Cardiac fibroblast (primary cell): ENCODE measurements at regions not wholly inside any gene's neighbourhood (a gene's known extent, or its start where the extent isn't known, plus 50 kb on each side); places are given as distances from the start of the nearest gene placed in this dataset.

Source experiments
- DNase-seq, 2 donors: peaks; one replicate each; pipeline versions ENCODE4 v3.0.0 to v3.0.0-alpha.2; 2010; ENCODE audit warnings: low read depth in 2 of 2
- H3K4me3 ChIP-seq, 2 donors: replicated peaks in 1 of 2; 1 replicate in 1 of 2; 2 replicates in 1 of 2; pipeline ENCODE4 v1.5.1; 2011; ENCODE audit warnings: low read depth in 2 of 2, low read length in 2 of 2, mild to moderate bottlenecking in 2 of 2, moderate library complexity in 1 of 2
- TF ChIP-seq, protein P1 (sequence below): IDR thresholded peaks from one replicate; pipeline ENCODE4 v1.5.1; 2011; ENCODE audit warnings: low read depth, mild to moderate bottlenecking, low read length, inconsistent platforms

DNA sequence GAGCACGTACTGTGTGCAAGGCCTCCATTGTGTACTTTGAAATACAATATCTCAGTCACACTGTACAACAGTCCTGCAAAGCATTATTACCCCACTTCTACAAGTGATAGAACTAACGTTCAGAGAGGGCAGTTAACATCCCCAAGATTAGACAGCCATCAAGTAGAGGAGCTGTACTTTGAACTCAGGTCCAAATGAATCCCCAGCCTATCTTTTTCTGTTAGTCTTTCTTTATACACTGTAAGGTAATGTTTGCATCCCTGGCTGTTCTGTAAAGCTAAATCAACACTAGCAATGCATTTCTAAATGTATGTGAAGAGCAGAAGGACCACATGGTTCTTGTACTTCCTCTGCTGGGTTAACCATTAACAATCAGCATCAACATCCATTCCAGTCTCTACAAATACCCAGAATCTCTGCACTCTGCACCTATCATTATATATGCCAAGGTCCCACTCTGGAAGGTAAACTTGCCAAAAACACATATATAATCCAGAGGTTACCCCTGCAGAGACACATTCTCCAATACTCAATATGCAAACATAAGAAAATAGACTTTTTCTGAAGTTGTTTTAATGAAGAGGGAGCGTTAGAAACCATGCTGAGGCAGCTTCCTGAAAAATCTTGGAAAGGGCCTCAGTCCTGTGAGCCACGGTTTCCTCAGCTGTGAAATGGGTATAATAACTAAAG is 182.3 kb downstream of the MZT1 start:
- TF ChIP-seq, protein P1, sequence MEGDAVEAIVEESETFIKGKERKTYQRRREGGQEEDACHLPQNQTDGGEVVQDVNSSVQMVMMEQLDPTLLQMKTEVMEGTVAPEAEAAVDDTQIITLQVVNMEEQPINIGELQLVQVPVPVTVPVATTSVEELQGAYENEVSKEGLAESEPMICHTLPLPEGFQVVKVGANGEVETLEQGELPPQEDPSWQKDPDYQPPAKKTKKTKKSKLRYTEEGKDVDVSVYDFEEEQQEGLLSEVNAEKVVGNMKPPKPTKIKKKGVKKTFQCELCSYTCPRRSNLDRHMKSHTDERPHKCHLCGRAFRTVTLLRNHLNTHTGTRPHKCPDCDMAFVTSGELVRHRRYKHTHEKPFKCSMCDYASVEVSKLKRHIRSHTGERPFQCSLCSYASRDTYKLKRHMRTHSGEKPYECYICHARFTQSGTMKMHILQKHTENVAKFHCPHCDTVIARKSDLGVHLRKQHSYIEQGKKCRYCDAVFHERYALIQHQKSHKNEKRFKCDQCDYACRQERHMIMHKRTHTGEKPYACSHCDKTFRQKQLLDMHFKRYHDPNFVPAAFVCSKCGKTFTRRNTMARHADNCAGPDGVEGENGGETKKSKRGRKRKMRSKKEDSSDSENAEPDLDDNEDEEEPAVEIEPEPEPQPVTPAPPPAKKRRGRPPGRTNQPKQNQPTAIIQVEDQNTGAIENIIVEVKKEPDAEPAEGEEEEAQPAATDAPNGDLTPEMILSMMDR, result no peak
- H3K4me3 ChIP-seq, result no peak overlapping the region
- no peak for DNase-seq

DNA sequence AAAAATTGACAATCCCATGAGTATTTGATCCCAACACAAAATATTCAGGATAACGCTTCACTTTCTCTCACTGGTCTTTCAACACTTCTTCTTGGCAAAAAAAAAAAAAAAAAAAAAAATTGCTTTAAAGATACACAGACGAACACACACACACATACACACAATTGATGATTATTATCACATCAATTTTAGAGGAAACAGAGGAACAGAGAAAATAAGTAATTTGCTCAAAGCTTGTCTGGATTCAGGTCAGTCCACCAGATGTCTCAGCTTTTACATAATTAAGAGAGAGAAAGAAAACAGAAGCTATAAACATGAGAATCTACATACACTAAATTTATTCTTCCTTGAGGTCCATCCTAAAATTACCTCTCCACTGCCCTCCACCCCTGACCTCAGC is 183.4 kb downstream of the MZT1 start:
- DNase-seq, result no peak
- TF ChIP-seq, protein P1, result no peak
- no peak overlapping the region for H3K4me3 ChIP-seq

DNA sequence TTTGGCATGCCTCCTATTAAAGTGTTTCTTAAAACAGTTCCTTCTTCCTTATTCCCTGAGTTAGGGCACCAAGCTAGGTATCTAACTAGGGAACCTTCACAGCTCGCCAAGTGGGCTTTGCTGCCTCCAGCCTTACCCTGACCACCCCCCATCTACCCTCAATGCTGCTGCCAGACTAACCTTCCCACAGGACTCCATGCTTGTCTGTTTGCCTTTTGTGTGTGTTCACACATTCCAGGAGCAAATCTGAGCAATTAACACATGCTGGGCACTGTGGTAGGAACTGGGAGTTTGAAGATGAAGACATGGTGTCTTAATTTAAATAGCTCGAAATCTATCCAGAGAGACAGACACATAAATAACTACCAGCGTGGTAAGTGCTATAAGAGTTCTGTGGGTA is 185.2 kb downstream of the MZT1 start:
- H3K4me3 ChIP-seq, result no peak overlapping the region
- no peak for DNase-seq
- TF ChIP-seq, protein P1, result no peak

DNA sequence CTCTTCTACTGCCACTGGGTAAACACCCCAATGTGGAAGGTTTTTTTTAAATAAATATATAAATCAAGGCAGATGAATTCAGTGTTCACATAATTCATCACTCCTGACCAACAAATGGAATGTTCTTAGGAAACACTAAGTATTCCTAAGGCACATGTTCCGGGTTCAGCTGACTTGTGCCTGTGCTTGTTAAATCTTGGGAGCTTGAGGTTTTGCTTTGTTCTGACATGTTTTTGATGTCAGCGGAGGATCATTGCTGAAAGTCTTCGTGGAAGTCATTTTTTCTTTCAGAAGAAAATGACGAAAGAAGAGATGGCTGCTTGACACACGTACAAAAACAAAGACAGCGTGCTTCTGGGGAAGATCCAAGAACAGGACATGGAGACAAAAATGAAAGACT is 185.8 kb downstream of the MZT1 start:
- DNase-seq, result no peak
- TF ChIP-seq, protein P1, result no peak
- H3K4me3 ChIP-seq, result no peak overlapping the region

DNA sequence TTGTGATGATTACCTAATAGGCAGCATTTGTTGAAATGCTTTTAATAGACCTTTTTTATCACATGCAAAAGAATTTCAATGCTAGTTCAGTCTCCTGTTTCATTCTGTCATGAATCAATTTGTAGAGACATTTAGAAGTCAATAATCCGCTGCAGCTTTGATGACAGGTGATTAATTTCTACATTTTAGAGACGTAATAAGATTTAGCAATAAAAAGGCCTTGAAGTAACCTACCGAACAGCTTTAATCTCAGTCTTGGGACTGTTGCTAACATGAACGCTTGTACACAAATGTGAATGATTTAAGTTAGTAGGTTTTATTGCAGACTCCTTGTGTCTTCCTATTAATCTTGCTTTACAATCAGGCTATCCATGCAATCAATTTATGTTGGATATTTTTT is 186.5 kb downstream of the MZT1 start:
- TF ChIP-seq, protein P1, result no peak
- no peak overlapping the region for H3K4me3 ChIP-seq
- DNase-seq, result no peak

DNA sequence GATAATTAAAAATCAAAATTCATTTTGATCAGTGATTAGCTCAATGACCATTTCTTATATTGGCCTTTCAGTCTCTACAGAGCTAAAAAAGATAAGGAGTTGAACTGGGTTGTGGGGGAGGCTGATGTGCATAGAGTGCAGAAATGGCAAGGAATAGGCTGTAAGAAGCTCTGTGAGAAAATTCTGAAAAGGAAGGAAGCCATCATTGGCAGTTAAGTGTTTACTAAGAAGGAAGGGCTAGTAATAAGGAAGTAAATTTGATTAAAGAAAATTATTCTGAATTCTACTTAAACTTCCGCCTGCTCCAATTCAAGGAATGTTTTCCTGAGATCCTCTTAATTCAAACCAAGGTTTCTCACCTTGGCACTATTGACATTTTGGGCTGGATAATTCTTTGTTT is 187.5 kb downstream of the MZT1 start:
- no peak overlapping the region for H3K4me3 ChIP-seq
- no peak for DNase-seq
- TF ChIP-seq, protein P1, result no peak

DNA sequence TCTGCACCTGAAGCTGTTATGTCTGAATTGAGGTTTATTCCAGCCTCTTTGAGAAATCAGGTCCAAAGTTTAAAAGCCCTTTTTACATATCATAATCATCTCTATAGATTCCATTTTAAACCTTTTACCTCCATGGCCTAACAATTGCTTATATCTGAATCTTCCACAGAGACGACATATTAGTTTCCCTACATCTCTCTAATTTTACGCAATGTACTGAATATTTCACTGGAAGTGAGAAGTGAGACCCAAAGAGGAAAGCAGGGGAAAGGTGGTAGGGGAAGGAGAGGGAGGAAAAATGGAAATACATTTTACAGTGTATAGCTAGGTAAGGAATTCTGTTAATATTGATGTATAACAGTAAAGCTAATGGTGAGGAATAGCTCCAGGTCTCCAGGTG is 189.6 kb downstream of the MZT1 start:
- TF ChIP-seq, protein P1, result no peak
- H3K4me3 ChIP-seq, result no peak overlapping the region
- no peak for DNase-seq
